Adrenal gland (tissue), 5 donors: ENCODE measurements at regions not wholly inside any gene's neighbourhood (a gene's known extent, or its start where the extent isn't known, plus 50 kb on each side); places are given as distances from the start of the nearest gene placed in this dataset.

ENCODE experiments used
- POLR2A ChIP-seq, 2 donors: fragments of 450-650 bp; IDR thresholded peaks; one replicate each; pipeline ENCODE4 v1.6.1; 2017; ENCODE audit warnings: antibody characterized with exemption in 2 of 2, mild to moderate bottlenecking in 2 of 2, moderate library complexity in 1 of 2
- TF ChIP-seq, protein P1 (sequence below), 6 experiments: fragments of 450-650 bp in 4 of 6; fragments of 200-600 bp in 2 of 6; sonication (generic) in 1 of 6; IDR thresholded peaks; 1 replicate in 5 of 6; 2 replicates in 1 of 6; pipeline versions ENCODE4 v1.5.1 to v1.8.0; 2016 to 2021; ENCODE audit warnings: antibody characterized with exemption in 6 of 6, mild to moderate bottlenecking in 2 of 6, moderate library complexity in 1 of 6
- donor health status: DM: no; HTN: no; CAD: no.

DNA sequence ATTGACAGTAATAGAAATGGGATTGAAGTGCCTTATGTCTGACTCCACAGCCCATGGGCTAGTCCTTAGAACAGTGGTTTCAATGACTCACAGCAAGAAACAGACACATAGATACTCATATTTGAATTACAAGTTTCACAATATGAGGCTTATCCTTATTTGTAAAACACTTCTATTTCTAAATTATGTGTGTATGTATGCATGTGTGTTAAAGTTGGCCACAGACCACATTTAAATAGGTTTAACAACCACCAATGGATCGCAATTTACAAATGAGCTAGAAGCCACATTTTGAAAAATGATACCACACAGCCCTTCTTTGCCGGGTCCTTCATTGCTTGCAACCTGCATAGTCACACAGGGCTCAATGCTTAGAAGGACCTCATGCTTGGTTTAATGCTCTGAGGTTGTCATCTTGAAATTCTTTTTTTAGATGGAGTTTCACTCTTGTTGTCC lies 157.8 kb upstream of the PREP start:
- TF ChIP-seq, protein P1, sequence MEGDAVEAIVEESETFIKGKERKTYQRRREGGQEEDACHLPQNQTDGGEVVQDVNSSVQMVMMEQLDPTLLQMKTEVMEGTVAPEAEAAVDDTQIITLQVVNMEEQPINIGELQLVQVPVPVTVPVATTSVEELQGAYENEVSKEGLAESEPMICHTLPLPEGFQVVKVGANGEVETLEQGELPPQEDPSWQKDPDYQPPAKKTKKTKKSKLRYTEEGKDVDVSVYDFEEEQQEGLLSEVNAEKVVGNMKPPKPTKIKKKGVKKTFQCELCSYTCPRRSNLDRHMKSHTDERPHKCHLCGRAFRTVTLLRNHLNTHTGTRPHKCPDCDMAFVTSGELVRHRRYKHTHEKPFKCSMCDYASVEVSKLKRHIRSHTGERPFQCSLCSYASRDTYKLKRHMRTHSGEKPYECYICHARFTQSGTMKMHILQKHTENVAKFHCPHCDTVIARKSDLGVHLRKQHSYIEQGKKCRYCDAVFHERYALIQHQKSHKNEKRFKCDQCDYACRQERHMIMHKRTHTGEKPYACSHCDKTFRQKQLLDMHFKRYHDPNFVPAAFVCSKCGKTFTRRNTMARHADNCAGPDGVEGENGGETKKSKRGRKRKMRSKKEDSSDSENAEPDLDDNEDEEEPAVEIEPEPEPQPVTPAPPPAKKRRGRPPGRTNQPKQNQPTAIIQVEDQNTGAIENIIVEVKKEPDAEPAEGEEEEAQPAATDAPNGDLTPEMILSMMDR (IDR thresholded peaks at IDR 0.05) = no peak
- no peak for TF ChIP-seq POLR2A (IDR thresholded peaks at IDR 0.05)
